GM23338 (cell line): ENCODE measurements at regions not wholly inside any gene's neighbourhood (a gene's known extent, or its start where the extent isn't known, plus 50 kb on each side); places are given as distances from the start of the nearest gene placed in this dataset.
A peak's percentile ranks its signal among the peaks of the same experiment; 100 is the strongest.
"Not testable (repeated sequence)": the region's sequence is repeated elsewhere in the genome, so short reads cannot be mapped to it uniquely, and the experiment has no call there.

Experiments used
- ATAC-seq: fragments of 200-7000 bp; cut with Tn5 transposase; 3 replicates; pipeline ENCODE4 v1.9.1; 2020
- DNase-seq: peaks from one replicate; pipeline ENCODE4 v3.0.0-alpha.2; 2015; ENCODE audit warnings: low spot score
- H2AFZ ChIP-seq: fragments of 200-600 bp; sonication (generic); 2 replicates; pipeline ENCODE4 v1.8.0; 2016; ENCODE audit warnings: antibody characterized with exemption, mild to moderate bottlenecking, moderate library complexity
- H3F3A ChIP-seq: fragments of 200-600 bp; sonication (generic); replicated peaks from 2 replicates; pipeline ENCODE4 v1.8.0; 2017; ENCODE audit warnings: antibody characterized with exemption, mixed run types, low read depth
- H3K27ac ChIP-seq: fragments of 200-600 bp; sonication (generic); 2 replicates; pipeline ENCODE4 v1.6.1; 2016; ENCODE audit warnings: low read depth
- H3K27me3 ChIP-seq: fragments of 200-600 bp; sonication (generic); 2 replicates; pipeline ENCODE4 v1.8.0; 2016; ENCODE audit warnings: mild to moderate bottlenecking, mixed run types, moderate library complexity; ENCODE audit not compliant: insufficient read depth
- H3K36me3 ChIP-seq: fragments of 200-600 bp; sonication (generic); 2 replicates; pipeline ENCODE4 v1.8.0; 2016; ENCODE audit warnings: mild to moderate bottlenecking; ENCODE audit not compliant: insufficient read depth
- H3K4me1 ChIP-seq: fragments of 200-600 bp; sonication (generic); 2 replicates; pipeline ENCODE4 v1.8.0; 2016; ENCODE audit warnings: mild to moderate bottlenecking, moderate library complexity; ENCODE audit not compliant: insufficient read depth
- H3K4me2 ChIP-seq: fragments of 200-600 bp; sonication (generic); 2 replicates; pipeline ENCODE4 v1.7.1; 2017; ENCODE audit warnings: mixed run types
- H3K4me3 ChIP-seq: fragments of 200-600 bp; sonication (generic); 2 replicates; pipeline ENCODE4 v1.6.1; 2016; ENCODE audit warnings: mixed run types
- H3K79me2 ChIP-seq: fragments of 200-600 bp; sonication (generic); replicated peaks from 2 replicates; pipeline ENCODE4 v1.8.0; 2017; ENCODE audit warnings: mild to moderate bottlenecking; ENCODE audit not compliant: insufficient read depth
- H3K9me2 ChIP-seq: fragments of 200-600 bp; sonication (generic); 2 replicates; pipeline ENCODE4 v1.8.0; 2017; ENCODE audit not compliant: insufficient read depth
- H4K20me1 ChIP-seq: fragments of 200-600 bp; sonication (generic); replicated peaks from 2 replicates; pipeline ENCODE4 v1.8.0; 2017; ENCODE audit warnings: mild to moderate bottlenecking; ENCODE audit not compliant: insufficient read depth
- H3K27ac Mint-ChIP-seq: 2 replicates; pipeline ENCODE4 v1.8.0; 2020; ENCODE audit warnings: inconsistent platforms, mild to moderate bottlenecking, moderate library complexity, mixed read lengths
- H3K27me3 Mint-ChIP-seq: 3 replicates; pipeline ENCODE4 v1.8.0; 2022; ENCODE audit warnings: low read depth, mild to moderate bottlenecking, moderate library complexity, mixed read lengths, inconsistent platforms; ENCODE audit not compliant: insufficient read depth, poor library complexity
- H3K36me3 Mint-ChIP-seq: 3 replicates; pipeline ENCODE4 v1.8.0; 2021; ENCODE audit warnings: low read depth, mild to moderate bottlenecking, inconsistent platforms, moderate library complexity, mixed read lengths
- H3K4me1 Mint-ChIP-seq: 3 replicates; pipeline ENCODE4 v1.8.0; 2020; ENCODE audit warnings: mild to moderate bottlenecking, inconsistent platforms, mixed read lengths
- H3K4me3 Mint-ChIP-seq: 3 replicates; pipeline ENCODE4 v1.8.0; 2021; ENCODE audit warnings: moderate library complexity, mild to moderate bottlenecking, inconsistent platforms, mixed read lengths
- H3K9me3 Mint-ChIP-seq: 3 replicates; pipeline ENCODE4 v1.8.0; 2020; ENCODE audit warnings: moderate library complexity, mild to moderate bottlenecking, inconsistent platforms, mixed read lengths
- NANOG ChIP-seq: IDR thresholded peaks from 2 replicates; pipeline ENCODE4 v1.6.1; 2016; ENCODE audit warnings: antibody characterized with exemption, borderline replicate concordance
- TF ChIP-seq, protein P1 (sequence below): fragments of 250-450 bp; sonication (Bioruptor Pico); IDR thresholded peaks from 2 replicates; pipeline ENCODE4 v1.5.0; 2020; ENCODE audit warnings: mild to moderate bottlenecking, moderate library complexity
- TF ChIP-seq, protein P2 (sequence below): IDR thresholded peaks from 2 replicates; pipeline ENCODE4 v1.6.1; 2016; ENCODE audit warnings: antibody characterized with exemption

DNA sequence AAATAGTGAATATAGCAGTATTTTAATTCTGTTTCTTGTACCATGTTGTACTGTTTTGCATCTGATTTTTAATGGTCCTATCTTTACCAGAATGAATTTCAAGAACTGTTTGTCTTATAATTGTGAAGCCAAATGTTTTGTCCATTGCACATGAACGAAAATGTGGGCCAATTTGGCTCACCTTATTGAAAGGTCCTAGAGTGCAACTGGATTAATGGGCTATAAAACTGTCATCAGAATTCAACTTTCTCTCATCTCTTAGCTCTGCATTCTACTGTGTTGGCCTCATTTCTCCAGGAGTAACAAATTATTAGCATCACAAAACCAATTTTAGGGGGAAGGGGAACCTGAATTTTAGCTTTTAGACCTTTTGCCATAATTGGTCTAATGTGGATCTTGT, 179.4 kb upstream of the NUDT12 start:
- H4K20me1 ChIP-seq = no peaks in the 10 kb centered on the region
- no peak overlapping the region for H3K4me3 ChIP-seq
- H3K36me3 Mint-ChIP-seq = peaks cover 4% of the 10 kb centered on the region; the same call in 2 of the 3 replicates
- TF ChIP-seq, protein P1, sequence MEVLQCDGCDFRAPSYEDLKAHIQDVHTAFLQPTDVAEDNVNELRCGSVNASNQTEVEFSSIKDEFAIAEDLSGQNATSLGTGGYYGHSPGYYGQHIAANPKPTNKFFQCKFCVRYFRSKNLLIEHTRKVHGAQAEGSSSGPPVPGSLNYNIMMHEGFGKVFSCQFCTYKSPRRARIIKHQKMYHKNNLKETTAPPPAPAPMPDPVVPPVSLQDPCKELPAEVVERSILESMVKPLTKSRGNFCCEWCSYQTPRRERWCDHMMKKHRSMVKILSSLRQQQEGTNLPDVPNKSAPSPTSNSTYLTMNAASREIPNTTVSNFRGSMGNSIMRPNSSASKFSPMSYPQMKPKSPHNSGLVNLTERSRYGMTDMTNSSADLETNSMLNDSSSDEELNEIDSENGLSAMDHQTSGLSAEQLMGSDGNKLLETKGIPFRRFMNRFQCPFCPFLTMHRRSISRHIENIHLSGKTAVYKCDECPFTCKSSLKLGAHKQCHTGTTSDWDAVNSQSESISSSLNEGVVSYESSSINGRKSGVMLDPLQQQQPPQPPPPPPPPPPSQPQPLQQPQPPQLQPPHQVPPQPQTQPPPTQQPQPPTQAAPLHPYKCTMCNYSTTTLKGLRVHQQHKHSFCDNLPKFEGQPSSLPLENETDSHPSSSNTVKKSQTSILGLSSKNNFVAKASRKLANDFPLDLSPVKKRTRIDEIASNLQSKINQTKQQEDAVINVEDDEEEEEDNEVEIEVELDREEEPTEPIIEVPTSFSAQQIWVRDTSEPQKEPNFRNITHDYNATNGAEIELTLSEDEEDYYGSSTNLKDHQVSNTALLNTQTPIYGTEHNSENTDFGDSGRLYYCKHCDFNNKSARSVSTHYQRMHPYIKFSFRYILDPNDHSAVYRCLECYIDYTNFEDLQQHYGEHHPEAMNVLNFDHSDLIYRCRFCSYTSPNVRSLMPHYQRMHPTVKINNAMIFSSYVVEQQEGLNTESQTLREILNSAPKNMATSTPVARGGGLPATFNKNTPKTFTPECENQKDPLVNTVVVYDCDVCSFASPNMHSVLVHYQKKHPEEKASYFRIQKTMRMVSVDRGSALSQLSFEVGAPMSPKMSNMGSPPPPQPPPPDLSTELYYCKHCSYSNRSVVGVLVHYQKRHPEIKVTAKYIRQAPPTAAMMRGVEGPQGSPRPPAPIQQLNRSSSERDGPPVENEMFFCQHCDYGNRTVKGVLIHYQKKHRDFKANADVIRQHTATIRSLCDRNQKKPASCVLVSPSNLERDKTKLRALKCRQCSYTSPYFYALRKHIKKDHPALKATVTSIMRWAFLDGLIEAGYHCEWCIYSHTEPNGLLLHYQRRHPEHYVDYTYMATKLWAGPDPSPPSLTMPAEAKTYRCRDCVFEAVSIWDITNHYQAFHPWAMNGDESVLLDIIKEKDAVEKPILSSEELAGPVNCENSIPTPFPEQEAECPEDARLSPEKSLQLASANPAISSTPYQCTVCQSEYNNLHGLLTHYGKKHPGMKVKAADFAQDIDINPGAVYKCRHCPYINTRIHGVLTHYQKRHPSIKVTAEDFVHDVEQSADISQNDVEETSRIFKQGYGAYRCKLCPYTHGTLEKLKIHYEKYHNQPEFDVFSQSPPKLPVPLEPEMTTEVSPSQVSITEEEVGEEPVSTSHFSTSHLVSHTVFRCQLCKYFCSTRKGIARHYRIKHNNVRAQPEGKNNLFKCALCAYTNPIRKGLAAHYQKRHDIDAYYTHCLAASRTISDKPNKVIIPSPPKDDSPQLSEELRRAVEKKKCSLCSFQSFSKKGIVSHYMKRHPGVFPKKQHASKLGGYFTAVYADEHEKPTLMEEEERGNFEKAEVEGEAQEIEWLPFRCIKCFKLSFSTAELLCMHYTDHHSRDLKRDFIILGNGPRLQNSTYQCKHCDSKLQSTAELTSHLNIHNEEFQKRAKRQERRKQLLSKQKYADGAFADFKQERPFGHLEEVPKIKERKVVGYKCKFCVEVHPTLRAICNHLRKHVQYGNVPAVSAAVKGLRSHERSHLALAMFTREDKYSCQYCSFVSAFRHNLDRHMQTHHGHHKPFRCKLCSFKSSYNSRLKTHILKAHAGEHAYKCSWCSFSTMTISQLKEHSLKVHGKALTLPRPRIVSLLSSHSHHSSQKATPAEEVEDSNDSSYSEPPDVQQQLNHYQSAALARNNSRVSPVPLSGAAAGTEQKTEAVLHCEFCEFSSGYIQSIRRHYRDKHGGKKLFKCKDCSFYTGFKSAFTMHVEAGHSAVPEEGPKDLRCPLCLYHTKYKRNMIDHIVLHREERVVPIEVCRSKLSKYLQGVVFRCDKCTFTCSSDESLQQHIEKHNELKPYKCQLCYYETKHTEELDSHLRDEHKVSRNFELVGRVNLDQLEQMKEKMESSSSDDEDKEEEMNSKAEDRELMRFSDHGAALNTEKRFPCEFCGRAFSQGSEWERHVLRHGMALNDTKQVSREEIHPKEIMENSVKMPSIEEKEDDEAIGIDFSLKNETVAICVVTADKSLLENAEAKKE (CRISPR knock-in tag) = no peak
- TF ChIP-seq NANOG = no peak
- TF ChIP-seq, protein P2, sequence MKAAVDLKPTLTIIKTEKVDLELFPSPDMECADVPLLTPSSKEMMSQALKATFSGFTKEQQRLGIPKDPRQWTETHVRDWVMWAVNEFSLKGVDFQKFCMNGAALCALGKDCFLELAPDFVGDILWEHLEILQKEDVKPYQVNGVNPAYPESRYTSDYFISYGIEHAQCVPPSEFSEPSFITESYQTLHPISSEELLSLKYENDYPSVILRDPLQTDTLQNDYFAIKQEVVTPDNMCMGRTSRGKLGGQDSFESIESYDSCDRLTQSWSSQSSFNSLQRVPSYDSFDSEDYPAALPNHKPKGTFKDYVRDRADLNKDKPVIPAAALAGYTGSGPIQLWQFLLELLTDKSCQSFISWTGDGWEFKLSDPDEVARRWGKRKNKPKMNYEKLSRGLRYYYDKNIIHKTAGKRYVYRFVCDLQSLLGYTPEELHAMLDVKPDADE = no peak
- H3K27ac Mint-ChIP-seq = no peak overlapping the region
- H3K27me3 Mint-ChIP-seq = no peaks in the 10 kb centered on the region
- H3K9me2 ChIP-seq = 0 out of 2 replicates have a peak, but pooled peaks cover 3% of the 10 kb centered on the region
- peaks cover 2% of the 10 kb centered on the region; the same call in 1 of the 3 replicates for H3K9me3 Mint-ChIP-seq
- DNase-seq (no peak), ATAC-seq (no peak)
- H3K36me3 ChIP-seq = no peaks in the 10 kb centered on the region
- H3K27ac ChIP-seq = no peak overlapping the region
- no peaks in the 10 kb centered on the region for H3K79me2 ChIP-seq
- no peak overlapping the region for H3K4me2 ChIP-seq
- no peaks in the 10 kb centered on the region for H3K27me3 ChIP-seq
- H3K4me3 Mint-ChIP-seq = no peak overlapping the region
- no peaks in the 10 kb centered on the region for H3F3A ChIP-seq
- H3K4me1 ChIP-seq = no peaks in the 10 kb centered on the region; the same call in 1 of the 2 replicates
- 0 out of 2 replicates have a peak overlapping the region, but pooled peaks have one; percentile 25 for H2AFZ ChIP-seq
- H3K4me1 Mint-ChIP-seq = no peaks in the 10 kb centered on the region; the same call in 2 of the 3 replicates

DNA sequence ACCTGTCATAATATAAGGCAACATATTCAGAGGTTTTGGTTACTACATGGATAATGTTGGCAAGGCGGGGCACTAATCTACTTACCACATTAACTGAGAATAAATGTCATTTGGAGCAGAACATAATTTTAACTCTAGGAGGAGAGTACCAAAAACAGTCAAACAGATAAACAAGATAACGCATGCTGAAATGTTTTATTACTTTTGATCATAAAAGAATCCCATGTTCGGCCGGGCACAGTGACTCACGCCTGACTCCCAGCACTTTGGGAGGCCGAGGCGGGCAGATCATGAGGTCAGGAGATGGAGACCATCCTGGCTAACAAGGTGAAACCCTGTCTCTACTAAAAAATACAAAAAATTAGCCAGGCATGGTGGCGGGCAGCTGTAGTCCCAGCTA, 173.8 kb upstream of the NUDT12 start:
- H3K4me3 ChIP-seq, H3K9me3 Mint-ChIP-seq, H3K4me3 Mint-ChIP-seq, H3K4me1 ChIP-seq, H3K36me3 Mint-ChIP-seq, H3K4me1 Mint-ChIP-seq, H3K27me3 ChIP-seq, H3K27me3 Mint-ChIP-seq, H3K79me2 ChIP-seq, DNase-seq, H3K27ac ChIP-seq, H3K4me2 ChIP-seq, H3F3A ChIP-seq, H2AFZ ChIP-seq, H3K27ac Mint-ChIP-seq, H3K9me2 ChIP-seq, H3K36me3 ChIP-seq, ATAC-seq, H4K20me1 ChIP-seq: not testable (repeated sequence)
